Small intestine (tissue), 7 donors: ENCODE measurements at regions not wholly inside any gene's neighbourhood (a gene's known extent, or its start where the extent isn't known, plus 50 kb on each side); places are given as distances from the start of the nearest gene placed in this dataset.

ENCODE experiments used
- DNase-seq, 2 donors: peaks; one replicate each; pipeline versions ENCODE4 v3.0.0 to v3.0.0-alpha.2; 2013
- FAIRE-seq: peaks from 2 replicates; lab custom pipeline; 2012; peaks lifted over from hg19 to GRCh38; lab: Jason Lieb, UNC
- H3K27ac ChIP-seq, 3 donors: one replicate each; pipeline ENCODE4 v1.5.1; 2013; ENCODE audit warnings: low read length in 2 of 3, mild to moderate bottlenecking in 2 of 3, control low read depth in 1 of 3, inconsistent platforms in 1 of 3, low read depth in 1 of 3, moderate library complexity in 1 of 3
- H3K27me3 ChIP-seq, 3 donors: one replicate each; pipeline ENCODE4 v1.6.1; 2013; ENCODE audit warnings: low read length in 3 of 3, inconsistent platforms in 1 of 3; ENCODE audit not compliant: control insufficient read depth in 3 of 3, insufficient read depth in 3 of 3
- H3K36me3 ChIP-seq, 3 donors: one replicate each; pipeline ENCODE4 v1.6.1; 2013; ENCODE audit warnings: low read length in 3 of 3, inconsistent platforms in 1 of 3, low read depth in 1 of 3, mild to moderate bottlenecking in 1 of 3, moderate library complexity in 1 of 3; ENCODE audit not compliant: control insufficient read depth in 3 of 3, insufficient read depth in 2 of 3
- H3K4me1 ChIP-seq, 3 donors: one replicate each; pipeline ENCODE4 v1.6.1; 2013; ENCODE audit warnings: low read length in 2 of 3, inconsistent platforms in 1 of 3, low read depth in 1 of 3, mild to moderate bottlenecking in 1 of 3, moderate library complexity in 1 of 3; ENCODE audit not compliant: control insufficient read depth in 3 of 3, insufficient read depth in 2 of 3
- H3K4me3 ChIP-seq, 3 donors: one replicate each; pipeline ENCODE4 v1.5.1; 2013; ENCODE audit warnings: low read length in 3 of 3, control low read depth in 1 of 3, inconsistent platforms in 1 of 3, low read depth in 1 of 3, mild to moderate bottlenecking in 1 of 3, moderate library complexity in 1 of 3
- H3K9me3 ChIP-seq, 2 donors: one replicate each; pipeline ENCODE4 v1.6.1; 2013; ENCODE audit warnings: low read depth in 1 of 2, low read length in 1 of 2; ENCODE audit not compliant: control insufficient read depth in 2 of 2, insufficient read depth in 1 of 2
- WGBS, 3 donors: extraction: QIAGEN DNeasy Blood & Tissue Kit; methylation state at CpG; one replicate each; pipeline ENCODE4 v1.1.7; 2013; 5-methylcytosine and 5-hydroxymethylcytosine counted together
- donor health status: healthy with polysubstance abuse.
- donor health status: control.
- donor health status: control.
- donor health status: Bipolar disorder and iron deficiency.
- donor health status: healthy.

DNA sequence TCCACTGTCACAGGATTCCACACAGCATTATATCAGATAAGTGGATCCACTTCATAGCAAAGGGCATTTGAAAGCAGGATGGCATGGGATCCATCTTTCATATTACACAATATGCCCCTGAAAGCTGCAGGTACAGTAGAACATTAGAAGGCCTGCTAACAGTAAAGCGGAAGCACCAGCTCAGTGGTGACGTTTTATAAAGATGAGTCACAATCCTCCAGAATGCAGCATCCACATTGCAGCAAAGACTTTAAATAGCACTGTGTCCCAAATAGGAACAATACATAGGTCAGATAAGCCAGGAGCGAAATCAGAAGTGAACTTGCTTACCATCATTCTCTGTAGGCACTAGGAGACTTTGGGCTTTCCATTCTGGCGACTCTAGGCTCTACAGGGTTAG is 609.5 kb upstream of the FAT1 start:
- H3K36me3 ChIP-seq, result no peaks in the 10 kb centered on the region
- no peak overlapping the region for H3K4me3 ChIP-seq
- FAIRE-seq, result no peak
- no peak for DNase-seq
- H3K27me3 ChIP-seq, result no peaks in the 10 kb centered on the region
- peaks cover 0 to 3% of the 10 kb centered on the region in 2 donors for H3K9me3 ChIP-seq
- 84 to 89% (median 87%) methylated on average over 4 of the region's 4 CpGs for WGBS, 3 donors
- H3K4me1 ChIP-seq, result no peaks in the 10 kb centered on the region
- H3K27ac ChIP-seq, result no peak overlapping the region

DNA sequence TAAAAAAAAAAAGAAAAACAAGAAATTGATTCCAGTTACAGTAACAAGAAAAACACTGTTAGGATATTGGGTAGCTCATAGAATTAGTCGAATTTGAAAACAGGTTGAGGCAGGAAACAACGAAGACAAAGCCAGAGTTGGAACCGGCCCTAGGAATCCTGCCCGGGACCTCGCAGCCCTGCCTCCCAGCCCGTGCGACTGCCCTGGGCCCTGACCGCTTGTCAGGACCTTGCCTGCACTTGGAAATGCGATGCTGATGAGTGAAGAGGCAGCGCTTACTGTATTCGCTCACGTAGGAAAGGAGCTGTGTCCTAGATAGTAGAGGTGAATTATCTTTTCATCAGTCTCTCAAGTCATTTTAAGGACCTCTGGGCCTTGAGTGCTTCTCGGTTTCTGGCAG is 611.7 kb upstream of the FAT1 start:
- no peak overlapping the region for H3K27ac ChIP-seq
- H3K36me3 ChIP-seq, result no peaks in the 10 kb centered on the region
- 90 to 91% (median 91%) methylated on average over 13 of the region's 13 CpGs for WGBS, 3 donors
- no peak overlapping the region for H3K4me3 ChIP-seq
- H3K9me3 ChIP-seq, result peaks cover 0 to 3% of the 10 kb centered on the region in 2 donors
- FAIRE-seq, result no peak
- no peaks in the 10 kb centered on the region for H3K27me3 ChIP-seq
- DNase-seq, result no peak
- no peaks in the 10 kb centered on the region for H3K4me1 ChIP-seq

DNA sequence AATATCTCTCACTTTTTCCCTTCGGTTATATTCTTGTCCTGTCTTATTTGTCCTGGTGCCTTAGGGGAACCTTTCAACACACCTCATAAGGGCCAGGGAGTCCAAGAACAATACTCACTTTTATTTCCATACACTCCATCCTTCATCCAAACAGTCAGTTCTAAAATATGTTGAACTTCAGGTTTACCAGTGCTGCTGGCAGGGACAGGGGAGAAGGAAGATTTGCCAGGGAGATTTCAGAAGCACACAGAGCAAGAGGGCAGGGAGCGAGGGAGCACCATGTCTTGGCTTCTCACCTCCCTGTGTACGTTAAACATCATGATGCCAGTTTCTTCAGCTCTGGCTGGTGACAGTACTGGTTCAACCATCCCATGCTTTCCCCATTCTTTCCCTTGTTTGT is 631.1 kb upstream of the FAT1 start:
- Histone ChIP-seq H3K36me3 (no peaks in the 10 kb centered on the region), H3K4me1 (no peaks in the 10 kb centered on the region), H3K9me3 (no peaks in the 10 kb centered on the region), H3K27ac (no peak overlapping the region), H3K4me3 (no peak overlapping the region), H3K27me3 (no peaks in the 10 kb centered on the region)
- DNase-seq, result no peak
- FAIRE-seq, result no peak
- WGBS, 3 donors, result 52 to 69% (median 58%) methylated on average over 3 of the region's 3 CpGs

DNA sequence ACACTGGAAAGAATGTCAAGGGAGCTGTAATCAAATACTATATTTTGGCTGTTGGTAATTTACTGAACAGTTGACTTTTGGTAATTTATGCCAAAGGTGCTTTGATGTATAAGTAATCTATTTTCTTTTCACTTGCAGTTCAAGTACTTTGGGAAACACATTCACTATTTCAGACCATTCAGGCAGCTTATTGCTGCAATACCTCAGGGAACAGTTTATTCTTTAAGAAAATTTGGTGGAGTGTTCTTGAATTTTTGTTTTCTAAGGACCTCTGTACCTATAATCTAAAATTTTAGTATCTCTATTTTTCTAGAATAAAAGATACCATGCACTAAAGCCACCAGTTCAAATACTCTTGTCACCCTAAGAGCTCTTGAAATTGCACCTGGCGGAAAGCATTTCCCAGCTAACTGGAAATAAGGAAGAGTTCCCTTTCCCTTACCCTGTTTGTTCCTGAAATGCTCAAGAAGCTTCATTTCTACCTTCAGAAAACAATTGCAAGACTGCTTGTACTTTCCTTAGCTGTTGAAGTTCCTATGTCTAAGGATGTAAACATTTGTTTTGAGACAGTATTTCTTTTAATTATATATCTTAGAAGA is 633.5 kb upstream of the FAT1 start:
- FAIRE-seq (no peak), DNase-seq (no peak)
- WGBS, 3 donors, result 87 to 100% (median 97%) methylated on average over 1 of the region's 1 CpG
- Histone ChIP-seq H3K27ac (no peak overlapping the region), H3K27me3 (no peaks in the 10 kb centered on the region), H3K9me3 (no peaks in the 10 kb centered on the region), H3K4me1 (no peaks in the 10 kb centered on the region), H3K36me3 (no peaks in the 10 kb centered on the region), H3K4me3 (no peak overlapping the region)

DNA sequence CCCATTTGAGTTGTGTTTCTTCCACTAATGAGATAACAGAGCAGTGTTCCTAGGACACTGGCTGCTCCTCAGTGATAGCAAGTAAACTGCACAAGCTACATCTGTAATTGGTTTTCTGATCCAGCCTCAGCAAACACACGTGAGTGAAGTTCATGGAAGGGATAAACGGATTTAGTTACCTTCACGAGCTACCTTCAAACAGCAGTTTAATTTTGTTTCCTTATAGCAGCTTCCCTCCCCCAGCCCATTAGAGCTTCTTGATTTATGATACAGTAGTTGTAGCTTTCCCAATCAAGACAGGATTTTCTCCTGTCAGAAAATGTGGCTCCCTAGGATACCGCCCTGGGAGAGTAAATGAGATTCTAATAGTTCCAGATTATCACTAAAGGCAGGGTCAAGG is 634.2 kb upstream of the FAT1 start:
- no peak for FAIRE-seq

DNA sequence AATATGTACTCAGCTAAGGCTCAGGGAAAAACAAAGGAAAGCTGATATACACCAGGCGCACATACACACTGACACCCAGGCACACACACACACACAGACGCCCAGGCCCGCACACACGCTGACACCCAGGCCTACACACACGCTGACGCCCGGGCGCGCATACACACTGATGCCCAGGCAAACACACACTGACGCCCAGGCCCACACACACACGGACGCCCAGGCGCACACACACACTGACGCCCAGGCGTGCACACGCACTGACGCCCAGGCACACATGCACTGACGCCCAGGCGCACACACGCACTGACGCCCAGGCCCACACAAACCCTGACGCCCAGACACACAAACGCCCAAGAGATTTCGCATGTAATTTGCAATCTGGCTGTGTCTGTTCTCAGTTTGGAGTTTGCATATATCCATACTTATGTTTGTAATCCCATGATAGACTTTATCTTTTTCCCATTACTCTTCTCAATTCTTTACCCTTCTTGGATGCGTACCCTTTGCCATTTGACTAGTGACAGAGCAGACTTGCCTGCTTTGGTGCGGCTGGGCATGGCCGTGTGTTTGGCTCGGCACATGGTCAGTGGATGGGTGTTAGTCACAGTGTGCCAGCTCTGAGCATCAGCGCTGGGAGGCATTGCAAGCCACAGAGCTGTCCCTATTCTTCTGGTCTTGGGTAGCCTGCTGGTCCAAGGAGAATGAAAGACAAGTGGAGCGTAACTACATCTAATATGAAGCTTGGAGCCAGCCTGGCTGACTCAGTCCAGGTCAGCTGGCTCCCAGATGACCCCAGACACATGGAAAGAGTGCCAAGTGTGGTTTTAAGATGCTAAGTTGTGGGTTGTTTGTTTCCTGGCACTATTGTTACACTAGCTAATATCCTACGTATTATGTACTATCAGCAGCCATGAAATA is 632.4 kb upstream of the ZFP42 start:
- no peak for FAIRE-seq
- H3K36me3 ChIP-seq, result no peaks in the 10 kb centered on the region
- 94 to 95% (median 95%) methylated on average over 31 of the region's 31 CpGs for WGBS, 3 donors
- H3K4me3 ChIP-seq, result no peak overlapping the region
- no peaks in the 10 kb centered on the region for H3K9me3 ChIP-seq
- H3K27me3 ChIP-seq, result no peaks in the 10 kb centered on the region
- H3K4me1 ChIP-seq, result no peaks in the 10 kb centered on the region
- H3K27ac ChIP-seq, result no peak overlapping the region
- DNase-seq, result no peak

More for the DNA sequence above, 634.2 kb upstream of the FAT1 start:
- Histone ChIP-seq H3K4me3 (no peak overlapping the region), H3K9me3 (no peaks in the 10 kb centered on the region), H3K27ac (no peak overlapping the region), H3K27me3 (no peaks in the 10 kb centered on the region), H3K4me1 (no peaks in the 10 kb centered on the region), H3K36me3 (no peaks in the 10 kb centered on the region)
- DNase-seq, result no peak
- WGBS, 3 donors, result 28 to 60% (median 52%) methylated on average over 4 of the region's 4 CpGs

DNA sequence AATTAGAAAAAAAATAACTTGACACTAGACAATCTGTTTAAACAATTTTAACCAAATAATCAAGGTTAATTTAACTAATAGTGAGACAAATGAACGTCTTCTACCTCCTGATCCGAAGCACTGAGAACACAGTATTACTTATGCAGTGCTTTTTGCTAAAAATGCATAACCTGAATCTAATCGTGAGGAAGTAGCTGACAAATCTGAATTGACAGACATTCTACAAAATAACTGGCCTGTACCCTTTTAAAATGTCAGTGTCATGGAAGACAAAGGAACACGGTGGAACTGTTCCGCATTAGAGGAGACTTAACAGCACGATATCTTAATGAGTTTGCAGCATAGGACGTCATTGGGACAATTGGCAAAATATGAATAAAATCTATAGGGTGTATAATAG is 631.2 kb upstream of the ZFP42 start:
- Histone ChIP-seq H3K9me3 (no peaks in the 10 kb centered on the region), H3K4me1 (no peaks in the 10 kb centered on the region), H3K27me3 (no peaks in the 10 kb centered on the region), H3K36me3 (no peaks in the 10 kb centered on the region), H3K27ac (no peak overlapping the region), H3K4me3 (no peak overlapping the region)
- DNase-seq (no peak), FAIRE-seq (no peak)
- 88 to 92% (median 89%) methylated on average over 7 of the region's 7 CpGs for WGBS, 3 donors

DNA sequence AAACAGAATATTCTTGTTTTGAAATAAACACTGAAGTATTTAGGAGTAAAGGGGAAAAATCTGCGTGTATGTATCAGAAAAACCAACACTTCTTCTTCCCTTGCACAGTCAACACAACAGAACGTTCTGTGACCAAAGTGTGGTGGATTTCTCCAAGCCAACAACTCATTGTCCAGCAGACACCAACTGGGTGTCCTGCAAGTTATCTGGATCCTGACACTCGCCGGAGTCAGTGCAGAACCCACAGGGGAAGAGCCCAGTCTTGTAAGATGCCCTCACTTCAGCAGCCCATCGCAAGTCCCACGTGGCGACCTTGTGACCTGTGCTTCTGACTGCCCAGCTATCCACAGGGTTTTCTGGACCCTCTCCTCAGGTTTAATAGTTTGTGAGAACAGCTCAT is 630.7 kb upstream of the ZFP42 start:
- Histone ChIP-seq H3K27me3 (no peaks in the 10 kb centered on the region), H3K36me3 (no peaks in the 10 kb centered on the region), H3K27ac (no peak overlapping the region), H3K4me1 (no peaks in the 10 kb centered on the region), H3K4me3 (no peak overlapping the region), H3K9me3 (no peaks in the 10 kb centered on the region)
- no peak for DNase-seq
- WGBS, 3 donors, result 89 to 93% (median 92%) methylated on average over 7 of the region's 7 CpGs
- no peak for FAIRE-seq
